Naive B cell (primary cell): ENCODE measurements at regions not wholly inside any gene's neighbourhood (a gene's known extent, or its start where the extent isn't known, plus 50 kb on each side); places are given as distances from the start of the nearest gene placed in this dataset.
A peak's percentile ranks its signal among the peaks of the same experiment; 100 is the strongest.
"Not testable (repeated sequence)": the region's sequence is repeated elsewhere in the genome, so short reads cannot be mapped to it uniquely, and the experiment has no call there.

Source experiments
- ATAC-seq, 2 donors: fragments of 150-1000 bp; cut with Tn5 transposase; 2 replicates each; pipeline ENCODE4 v1.10.0; 2021; ENCODE audit warnings: low read depth in 2 of 2, mild to moderate bottlenecking in 2 of 2, moderate library complexity in 2 of 2
- DNase-seq: peaks from one replicate; pipeline ENCODE4 v3.0.0; 2022
- H3K27ac Mint-ChIP-seq, 6 donors: one replicate each; pipeline ENCODE4 v1.8.0; 2020 to 2022; ENCODE audit warnings: mild to moderate bottlenecking in 6 of 6, mixed read lengths in 6 of 6, moderate library complexity in 5 of 6, inconsistent platforms in 2 of 6
- H3K27me3 Mint-ChIP-seq, 3 donors: one replicate each; pipeline ENCODE4 v1.8.0; 2021 to 2022; ENCODE audit warnings: mixed read lengths in 3 of 3, mild to moderate bottlenecking in 1 of 3
- H3K36me3 Mint-ChIP-seq, 2 donors: one replicate each; pipeline ENCODE4 v1.8.0; 2020 to 2022; ENCODE audit warnings: mixed read lengths in 2 of 2, inconsistent platforms in 1 of 2, mild to moderate bottlenecking in 1 of 2
- H3K4me1 Mint-ChIP-seq, 3 donors: one replicate each; pipeline ENCODE4 v1.8.0; 2020 to 2022; ENCODE audit warnings: mixed read lengths in 3 of 3, inconsistent platforms in 1 of 3, mild to moderate bottlenecking in 1 of 3, moderate library complexity in 1 of 3
- H3K4me3 Mint-ChIP-seq, 8 donors: one replicate each; pipeline ENCODE4 v1.8.0; 2020 to 2022; ENCODE audit warnings: mild to moderate bottlenecking in 8 of 8, mixed read lengths in 8 of 8, moderate library complexity in 8 of 8, inconsistent platforms in 2 of 8
- H3K9me3 Mint-ChIP-seq, 7 donors: one replicate each; pipeline ENCODE4 v1.8.0; 2020 to 2022; ENCODE audit warnings: mixed read lengths in 7 of 7, mild to moderate bottlenecking in 5 of 7, inconsistent platforms in 2 of 7, moderate library complexity in 1 of 7

DNA sequence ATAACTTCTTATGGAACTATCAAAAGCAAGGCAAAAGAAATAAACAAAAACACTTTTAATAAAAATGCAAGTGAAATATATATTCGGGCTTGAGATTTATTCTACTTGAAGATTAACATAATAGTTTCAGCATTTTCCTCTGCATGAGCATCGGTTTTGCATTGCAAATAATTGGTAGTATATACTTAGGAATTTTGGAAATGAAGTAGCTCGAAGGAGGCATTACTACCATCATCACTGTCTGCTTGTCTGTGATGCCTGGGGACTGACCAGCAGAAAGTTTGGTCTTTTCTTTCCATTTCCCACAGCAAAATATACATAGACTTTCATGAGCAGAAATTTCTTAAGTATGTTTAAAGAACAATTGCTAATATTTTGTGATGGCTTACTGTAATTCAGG lies 570.7 kb downstream of the HTR1B start:
- Mint-ChIP-seq H3K36me3 (no peaks in the 10 kb centered on the region), H3K27me3 (no peaks in the 10 kb centered on the region), H3K27ac (no peak overlapping the region), H3K4me3 (no peak overlapping the region), H3K4me1 (no peaks in the 10 kb centered on the region), H3K9me3 (peaks cover 0 to 21% (median 9%) of the 10 kb centered on the region in 7 donors)
- ATAC-seq (no peak), DNase-seq (no peak)

GRCh38 chr6:76888351-76888750 lies 574.9 kb downstream of the HTR1B start:
- H3K4me1 Mint-ChIP-seq = no peaks in the 10 kb centered on the region
- peaks cover 2 to 22% (median 5%) of the 10 kb centered on the region in 7 donors for H3K9me3 Mint-ChIP-seq

DNA sequence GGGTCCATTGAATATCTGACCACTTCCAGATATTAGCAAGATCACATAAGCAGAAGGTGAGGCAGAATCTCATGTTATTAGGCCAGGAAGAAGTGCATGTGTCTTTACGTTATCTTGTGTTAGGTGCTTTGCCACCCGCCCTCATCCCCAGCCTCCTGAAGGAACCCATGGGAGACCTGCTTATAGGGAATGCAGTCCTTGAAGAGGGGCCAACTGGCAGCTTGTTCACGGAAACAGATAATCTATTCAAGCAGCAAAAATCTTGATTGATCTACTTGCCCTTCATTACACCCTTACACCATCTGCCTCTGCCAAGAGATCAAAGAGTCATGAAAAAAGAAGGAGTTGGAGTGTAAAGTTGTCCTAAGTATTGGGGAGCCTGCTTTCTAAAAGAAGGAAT lies 576.4 kb downstream of the HTR1B start:
- H3K9me3 Mint-ChIP-seq = peaks cover 2 to 21% (median 4%) of the 10 kb centered on the region in 7 donors
- H3K27me3 Mint-ChIP-seq = no peaks in the 10 kb centered on the region
- H3K36me3 Mint-ChIP-seq = no peaks in the 10 kb centered on the region
- ATAC-seq = no peak
- DNase-seq = no peak
- no peak overlapping the region for H3K4me3 Mint-ChIP-seq
- no peaks in the 10 kb centered on the region for H3K4me1 Mint-ChIP-seq
- H3K27ac Mint-ChIP-seq = no peak overlapping the region

More at GRCh38 chr6:76888351-76888750, 574.9 kb downstream of the HTR1B start:
- Mint-ChIP-seq H3K27me3 (no peaks in the 10 kb centered on the region), H3K27ac (no peak overlapping the region), H3K4me3 (no peak overlapping the region), H3K36me3 (no peaks in the 10 kb centered on the region)
- ATAC-seq (no peak), DNase-seq (no peak)

DNA sequence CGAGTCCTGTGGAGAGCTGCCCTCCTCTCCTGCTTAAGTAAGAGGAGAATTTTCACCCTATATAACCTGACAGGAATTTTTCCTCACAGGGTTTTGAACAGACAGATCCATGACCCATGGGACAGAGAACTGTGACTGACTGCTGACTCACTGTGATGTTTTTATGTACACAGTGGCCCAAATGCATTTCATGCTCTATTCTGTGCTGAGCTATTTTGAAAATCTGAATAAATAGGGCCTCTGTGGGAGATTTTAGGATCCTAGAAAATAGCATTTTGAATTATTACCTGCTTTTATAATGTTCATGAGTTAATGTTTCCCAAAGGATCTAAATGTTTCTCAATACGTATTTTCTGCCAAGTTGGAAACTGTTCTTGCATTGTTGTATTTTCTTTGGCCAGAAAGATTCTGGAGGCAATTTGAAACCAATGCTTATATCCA lies 577.4 kb downstream of the HTR1B start:
- peaks cover 2 to 21% (median 4%) of the 10 kb centered on the region in 7 donors for H3K9me3 Mint-ChIP-seq
- H3K4me3 Mint-ChIP-seq = no peak overlapping the region
- H3K27me3 Mint-ChIP-seq = no peaks in the 10 kb centered on the region
- no peak for DNase-seq
- peak overlapping the region in 1 of 6 donors; percentile 32 for H3K27ac Mint-ChIP-seq
- no peaks in the 10 kb centered on the region for H3K4me1 Mint-ChIP-seq
- ATAC-seq = no peak
- no peaks in the 10 kb centered on the region for H3K36me3 Mint-ChIP-seq

DNA sequence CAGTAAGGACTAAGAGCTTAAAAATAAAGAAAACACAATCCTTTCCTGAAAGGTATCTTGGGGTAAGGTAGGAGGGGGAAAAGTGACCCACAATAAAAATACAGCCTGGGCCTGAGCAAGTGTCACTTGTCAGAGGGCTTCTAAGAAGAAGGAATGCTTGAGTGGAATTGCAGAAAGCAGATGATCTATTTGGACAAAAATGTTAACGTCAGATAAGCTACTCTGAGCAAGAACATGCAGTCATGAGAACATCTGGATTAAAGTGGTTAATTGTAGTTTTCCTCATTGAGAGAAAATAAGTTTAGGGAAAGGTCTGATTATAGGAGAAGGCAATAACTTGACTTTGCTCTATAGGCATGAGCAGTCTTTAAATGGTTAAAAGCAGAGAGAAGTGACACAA lies 581.9 kb downstream of the HTR1B start:
- Mint-ChIP-seq H3K4me1 (no peaks in the 10 kb centered on the region), H3K27ac (no peak overlapping the region), H3K36me3 (no peaks in the 10 kb centered on the region), H3K27me3 (no peaks in the 10 kb centered on the region), H3K4me3 (no peak overlapping the region), H3K9me3 (peaks cover 2 to 16% (median 5%) of the 10 kb centered on the region in 7 donors)
- DNase-seq (no peak), ATAC-seq (no peak)

DNA sequence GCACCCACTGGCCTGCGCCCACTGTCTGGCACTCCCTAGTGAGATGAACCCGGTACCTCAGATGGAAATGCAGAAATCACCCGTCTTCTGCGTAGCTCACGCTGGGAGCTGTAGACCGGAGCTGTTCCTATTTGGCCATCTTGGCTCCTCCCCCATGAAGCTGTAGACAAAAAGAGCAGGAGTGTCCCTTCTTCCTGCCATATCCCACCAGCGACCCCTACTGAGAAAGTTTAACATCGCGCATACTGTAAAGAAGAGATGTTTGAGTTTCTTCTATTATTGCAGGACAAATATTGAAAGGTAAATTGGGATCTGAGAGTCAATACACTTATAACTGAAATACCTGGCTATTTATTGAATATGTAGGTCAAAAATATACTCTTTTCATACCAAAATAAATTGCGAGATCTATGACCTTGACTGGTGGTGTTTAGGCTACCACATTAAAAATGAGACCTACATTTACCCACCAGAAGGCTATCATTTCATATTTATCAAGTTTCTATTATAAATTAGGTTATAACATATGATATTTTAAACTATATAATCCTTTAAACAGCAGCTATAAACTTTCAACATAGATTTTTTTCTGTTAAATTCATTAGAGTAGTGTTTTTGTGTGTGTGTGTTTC lies 586.3 kb downstream of the HTR1B start:
- H3K27me3 Mint-ChIP-seq = no peaks in the 10 kb centered on the region
- peak overlapping the region in 1 of 8 donors; percentile 63 for H3K4me3 Mint-ChIP-seq
- no peaks in the 10 kb centered on the region for H3K36me3 Mint-ChIP-seq
- no peaks in the 10 kb centered on the region for H3K4me1 Mint-ChIP-seq
- H3K27ac Mint-ChIP-seq = no peak overlapping the region
- H3K9me3 Mint-ChIP-seq = peaks cover 4 to 8% (median 6%) of the 10 kb centered on the region in 7 donors
- DNase-seq (no peak), ATAC-seq (no peak)

DNA sequence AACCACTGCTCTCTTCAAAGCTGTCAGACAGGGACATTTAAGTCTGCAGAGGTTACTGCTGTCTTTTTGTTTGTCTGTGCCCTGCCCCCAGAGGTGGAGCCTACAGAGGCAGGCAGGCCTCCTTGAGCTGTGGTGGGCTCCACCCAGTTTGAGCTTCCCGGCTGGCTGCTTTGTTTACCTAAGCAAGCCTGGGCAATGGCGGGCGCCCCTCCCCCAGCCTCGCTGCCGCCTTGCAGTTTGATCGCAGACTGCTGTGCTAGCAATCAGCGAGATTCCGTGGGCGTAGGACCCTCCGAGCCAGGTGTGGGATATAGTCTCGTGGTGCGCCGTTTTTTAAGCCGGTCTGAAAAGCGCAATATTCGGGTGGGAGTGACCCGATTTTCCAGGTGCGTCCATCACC lies 586.9 kb downstream of the HTR1B start:
- not testable (repeated sequence) for H3K27ac Mint-ChIP-seq, H3K4me1 Mint-ChIP-seq, H3K27me3 Mint-ChIP-seq, H3K4me3 Mint-ChIP-seq, ATAC-seq, DNase-seq, H3K9me3 Mint-ChIP-seq, H3K36me3 Mint-ChIP-seq

DNA sequence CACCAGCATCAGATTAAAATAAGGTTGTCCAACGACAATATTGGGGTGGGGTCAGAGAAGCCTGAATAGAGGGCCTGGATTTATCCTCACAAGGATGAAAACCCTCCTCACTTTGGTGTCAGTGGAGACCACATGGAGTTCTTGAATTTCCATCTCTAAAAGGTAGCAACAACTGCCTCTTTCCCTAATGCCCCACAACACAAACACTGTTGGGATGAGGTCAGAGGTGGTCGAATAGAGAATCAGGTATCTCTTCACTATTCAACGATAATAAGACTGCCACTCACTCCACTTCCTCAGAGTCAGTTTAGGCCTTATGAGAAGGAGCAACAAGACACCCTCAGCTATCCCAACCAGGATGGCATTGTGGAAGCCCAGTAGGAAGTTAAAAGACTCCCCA lies 596.1 kb downstream of the HTR1B start:
- no peak overlapping the region for H3K4me3 Mint-ChIP-seq
- H3K27me3 Mint-ChIP-seq = no peaks in the 10 kb centered on the region
- DNase-seq = no peak
- H3K9me3 Mint-ChIP-seq = peaks cover 0 to 11% (median 2%) of the 10 kb centered on the region in 7 donors
- no peaks in the 10 kb centered on the region for H3K36me3 Mint-ChIP-seq
- H3K4me1 Mint-ChIP-seq = no peaks in the 10 kb centered on the region
- ATAC-seq = no peak
- no peak overlapping the region for H3K27ac Mint-ChIP-seq

DNA sequence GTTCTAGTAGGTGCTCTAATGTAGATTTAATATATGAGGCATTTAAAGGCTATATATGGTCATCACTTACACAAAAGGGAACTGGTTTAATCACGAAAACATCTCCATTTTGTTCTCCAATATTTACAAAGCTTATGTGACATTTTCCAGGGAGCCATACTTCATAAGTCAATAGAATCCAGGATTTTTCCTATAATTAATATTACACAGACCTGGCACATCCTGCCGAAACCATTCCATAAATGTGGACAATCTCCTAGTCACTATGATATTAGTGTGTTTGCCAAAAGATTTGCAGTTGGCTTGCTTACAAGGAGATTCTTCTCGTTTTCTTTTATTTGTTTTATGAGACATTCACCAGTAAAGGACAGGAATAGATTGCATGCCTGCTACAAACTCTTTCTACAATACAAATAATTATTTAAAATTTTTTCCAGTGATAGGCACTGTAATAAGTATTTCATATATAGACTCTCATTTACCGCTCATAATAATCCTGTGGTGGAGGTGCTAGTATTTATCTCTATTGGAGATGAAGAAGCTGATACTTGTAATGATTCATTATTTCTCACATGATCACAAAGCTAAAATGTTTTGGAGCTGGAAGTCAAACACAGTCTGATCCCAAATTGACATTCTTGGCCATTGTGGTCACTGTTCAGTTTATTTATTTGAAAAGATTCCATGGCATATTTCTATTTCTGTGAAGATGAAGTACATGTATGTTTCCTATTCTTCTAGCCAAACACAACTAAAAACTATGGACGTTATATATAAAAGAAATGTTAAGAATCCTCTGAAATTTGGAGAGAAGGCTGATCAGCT lies 597.0 kb downstream of the HTR1B start:
- Mint-ChIP-seq H3K27me3 (no peaks in the 10 kb centered on the region), H3K9me3 (peaks cover 0 to 11% (median 2%) of the 10 kb centered on the region in 7 donors), H3K36me3 (no peaks in the 10 kb centered on the region), H3K27ac (no peak overlapping the region), H3K4me1 (no peaks in the 10 kb centered on the region), H3K4me3 (no peak overlapping the region)
- ATAC-seq (no peak), DNase-seq (no peak)

- no peak overlapping the region for H3K4me3 Mint-ChIP-seq
- no peaks in the 10 kb centered on the region for H3K36me3 Mint-ChIP-seq
- H3K27me3 Mint-ChIP-seq = no peaks in the 10 kb centered on the region
- peaks cover 0 to 7% (median 0%) of the 10 kb centered on the region in 7 donors for H3K9me3 Mint-ChIP-seq
- no peak for DNase-seq
- no peaks in the 10 kb centered on the region for H3K4me1 Mint-ChIP-seq
- ATAC-seq = no peak
- H3K27ac Mint-ChIP-seq = no peak overlapping the region
Observed at GRCh38 chr6:76862936-76863335, 600.4 kb downstream of the HTR1B start.

- H3K4me1 Mint-ChIP-seq = no peaks in the 10 kb centered on the region
- no peak overlapping the region for H3K4me3 Mint-ChIP-seq
- H3K36me3 Mint-ChIP-seq = no peaks in the 10 kb centered on the region
- DNase-seq (no peak), ATAC-seq (no peak)
- no peak overlapping the region for H3K27ac Mint-ChIP-seq
- no peaks in the 10 kb centered on the region for H3K9me3 Mint-ChIP-seq
- H3K27me3 Mint-ChIP-seq = no peaks in the 10 kb centered on the region
Observed at GRCh38 chr6:76861403-76861802, 601.9 kb downstream of the HTR1B start.

GRCh38 chr6:76856065-76856464 lies 607.2 kb downstream of the HTR1B start:
- no peak for ATAC-seq
- Mint-ChIP-seq H3K36me3 (no peaks in the 10 kb centered on the region), H3K4me3 (no peak overlapping the region)

GRCh38 chr6:76852776-76853175 lies 610.5 kb downstream of the HTR1B start:
- Mint-ChIP-seq H3K4me3 (no peak overlapping the region), H3K27ac (no peak overlapping the region), H3K36me3 (no peaks in the 10 kb centered on the region), H3K27me3 (no peaks in the 10 kb centered on the region), H3K9me3 (peaks cover 0 to 7% (median 4%) of the 10 kb centered on the region in 7 donors), H3K4me1 (no peaks in the 10 kb centered on the region)
- ATAC-seq = no peak
- DNase-seq = no peak

More at GRCh38 chr6:76856065-76856464, 607.2 kb downstream of the HTR1B start:
- Mint-ChIP-seq H3K27me3 (no peaks in the 10 kb centered on the region), H3K4me1 (no peaks in the 10 kb centered on the region), H3K9me3 (peaks cover 0 to 4% (median 1%) of the 10 kb centered on the region in 7 donors), H3K27ac (no peak overlapping the region)
- no peak for DNase-seq
